IMR-90 (cell line): ENCODE measurements at regions not wholly inside any gene's neighbourhood (a gene's known extent, or its start where the extent isn't known, plus 50 kb on each side); places are given as distances from the start of the nearest gene placed in this dataset.

Source experiments
- ATAC-seq: fragments of 200-7000 bp; cut with Tn5 transposase; 2 replicates; pipeline ENCODE4 v1.9.1; 2020; ENCODE audit warnings: low read depth, mild to moderate bottlenecking, moderate library complexity
- BruUV-seq: library from RNA; stranded (reverse); fragments of 400-500 nt; replicated peaks from 2 replicates; lab custom pipeline; 2021; lab: Mats Ljungman, UMichigan
- CTCF ChIA-PET: fragments of 300-600 bp; formaldehyde crosslinking; extraction: SDS; loops from one replicate; lab custom pipeline; 2021; ENCODE audit warnings: antibody characterized with exemption; lab: Yijun Ruan, JAX
- POLR2A ChIA-PET: fragments of 300-600 bp; sonication (Branson Sonifier 250); formaldehyde crosslinking; loops from one replicate; lab custom pipeline; 2022; ENCODE audit warnings: antibody characterized with exemption; ENCODE audit not compliant: unreplicated experiment; lab: Charles Lee
- DNase-seq: peaks from one replicate; pipeline ENCODE4 v3.0.0; 2013
- H2AFZ ChIP-seq: replicated peaks from 2 replicates; pipeline ENCODE3; 2013; ENCODE audit warnings: low read length, mild to moderate bottlenecking; ENCODE audit not compliant: poor library complexity
- H2AK5ac ChIP-seq: 2 replicates; pipeline ENCODE4 v1.6.1; 2013; ENCODE audit warnings: low read depth, low read length, inconsistent platforms
- H2AK9ac ChIP-seq: replicated peaks from 2 replicates; pipeline ENCODE3; 2013; ENCODE audit warnings: mild to moderate bottlenecking, low read depth, low read length, moderate library complexity; ENCODE audit not compliant: poor library complexity
- H2BK120ac ChIP-seq: 2 replicates; pipeline ENCODE4 v1.6.1; 2013; ENCODE audit warnings: low read depth, low read length, inconsistent platforms
- H2BK15ac ChIP-seq: 3 replicates; pipeline ENCODE4 v1.6.1; 2013; ENCODE audit warnings: low read depth, low read length, inconsistent platforms
- H2BK20ac ChIP-seq: 2 replicates; pipeline ENCODE4 v1.6.1; 2013; ENCODE audit warnings: low read depth, mild to moderate bottlenecking, inconsistent platforms, low read length, moderate library complexity
- H2BK5ac ChIP-seq: 2 replicates; pipeline ENCODE4 v1.6.1; 2013; ENCODE audit warnings: mild to moderate bottlenecking, low read depth, low read length, inconsistent platforms; ENCODE audit not compliant: poor library complexity, severe bottlenecking
- H3K14ac ChIP-seq: replicated peaks from 2 replicates; pipeline ENCODE4 v1.6.1; 2013; ENCODE audit warnings: low read depth, low read length, inconsistent platforms
- H3K18ac ChIP-seq: 2 replicates; pipeline ENCODE4 v1.6.1; 2013; ENCODE audit warnings: low read depth, low read length, control low read depth
- H3K23ac ChIP-seq: 2 replicates; pipeline ENCODE4 v1.6.1; 2013; ENCODE audit warnings: low read depth, low read length, inconsistent platforms
- H3K27ac ChIP-seq: 2 replicates; pipeline ENCODE4 v1.5.1; 2013; ENCODE audit warnings: mild to moderate bottlenecking, control low read depth, low read length; ENCODE audit not compliant: insufficient read depth
- H3K27me3 ChIP-seq: 2 replicates; pipeline ENCODE4 v1.6.1; 2013; ENCODE audit warnings: low read length; ENCODE audit not compliant: control insufficient read depth, insufficient read depth
- H3K36me3 ChIP-seq: 2 replicates; pipeline ENCODE4 v1.6.1; 2013; ENCODE audit warnings: low read length, mixed read lengths; ENCODE audit not compliant: control insufficient read depth, insufficient read depth
- H3K4ac ChIP-seq: 2 replicates; pipeline ENCODE4 v1.6.1; 2013; ENCODE audit warnings: low read depth, low read length, inconsistent platforms
- H3K4me1 ChIP-seq: 2 replicates; pipeline ENCODE4 v1.6.1; 2013; ENCODE audit warnings: low read length, mixed read lengths; ENCODE audit not compliant: control insufficient read depth, insufficient read depth
- H3K4me2 ChIP-seq: 2 replicates; pipeline ENCODE4 v1.6.1; 2013; ENCODE audit warnings: low read depth, mild to moderate bottlenecking, control low read depth, low read length, moderate library complexity
- H3K4me3 ChIP-seq: 2 replicates; pipeline ENCODE4 v1.5.1; 2013; ENCODE audit warnings: low read depth, mild to moderate bottlenecking, control low read depth, low read length, moderate library complexity; ENCODE audit not compliant: insufficient read depth
- H3K56ac ChIP-seq: 2 replicates; pipeline ENCODE4 v1.6.1; 2013; ENCODE audit warnings: low read length, inconsistent platforms; ENCODE audit not compliant: insufficient read depth; ENCODE audit errors: extremely low read depth
- H3K79me1 ChIP-seq, 2 experiments: 2 replicates each; pipeline ENCODE4 v1.6.1; 2013; ENCODE audit warnings: low read length in 2 of 2, inconsistent platforms in 1 of 2, low read depth in 1 of 2
- H3K9ac ChIP-seq: 2 replicates; pipeline ENCODE4 v1.6.1; 2013; ENCODE audit warnings: low read depth, low read length, control low read depth
- H3K9me1 ChIP-seq: 2 replicates; pipeline ENCODE4 v1.6.1; 2013; ENCODE audit warnings: low read length, inconsistent platforms; ENCODE audit not compliant: insufficient read depth
- H3K9me3 ChIP-seq: 2 replicates; pipeline ENCODE4 v1.6.1; 2013; ENCODE audit warnings: low read length; ENCODE audit not compliant: control insufficient read depth, insufficient read depth
- H4K20me1 ChIP-seq: 2 replicates; pipeline ENCODE4 v1.6.1; 2013; ENCODE audit warnings: low read length, inconsistent platforms; ENCODE audit not compliant: insufficient read depth
- H4K5ac ChIP-seq: 2 replicates; pipeline ENCODE4 v1.6.1; 2013; ENCODE audit warnings: mild to moderate bottlenecking, low read depth, low read length, control low read depth
- H4K8ac ChIP-seq, 2 experiments: 2 replicates each; pipeline ENCODE4 v1.6.1; 2013; ENCODE audit warnings: low read depth in 2 of 2, low read length in 2 of 2, control low read depth in 1 of 2, inconsistent platforms in 1 of 2
- H4K91ac ChIP-seq: 2 replicates; pipeline ENCODE4 v1.6.1; 2013; ENCODE audit warnings: low read depth, low read length, inconsistent platforms; ENCODE audit not compliant: insufficient read depth
- BHLHE40 ChIP-seq: fragments of 150-350 bp; IDR thresholded peaks from 2 replicates; pipeline ENCODE4 v1.6.1; 2016; ENCODE audit warnings: mild to moderate bottlenecking, low read depth, low read length
- CEBPB ChIP-seq: IDR thresholded peaks from 2 replicates; pipeline ENCODE4 v1.6.1; 2012; ENCODE audit warnings: low read depth, low read length, improper control_type of control experiment
- CHD1 ChIP-seq: IDR thresholded peaks from 2 replicates; pipeline ENCODE4 v1.6.1; 2012; ENCODE audit warnings: low read depth, low read length, improper control_type of control experiment
- FOS ChIP-seq: fragments of 150-350 bp; IDR thresholded peaks from 2 replicates; pipeline ENCODE4 v1.6.1; 2016; ENCODE audit warnings: low read depth, low read length
- MAFK ChIP-seq: IDR thresholded peaks from 2 replicates; pipeline ENCODE4 v1.6.1; 2012; ENCODE audit warnings: low read depth, low read length, improper control_type of control experiment
- MAZ ChIP-seq: IDR thresholded peaks from 2 replicates; pipeline ENCODE4 v1.6.1; 2012; ENCODE audit warnings: low read depth, mild to moderate bottlenecking, low read length, improper control_type of control experiment, moderate library complexity, borderline replicate concordance
- MXI1 ChIP-seq: IDR thresholded peaks from 2 replicates; pipeline ENCODE4 v1.6.1; 2012; ENCODE audit warnings: low read depth, mild to moderate bottlenecking, low read length, moderate library complexity, borderline replicate concordance
- NFE2L2 ChIP-seq: fragments of 150-350 bp; IDR thresholded peaks from 2 replicates; pipeline ENCODE4 v1.6.1; 2016; ENCODE audit warnings: low read depth, mild to moderate bottlenecking, low read length
- POLR2A ChIP-seq: IDR thresholded peaks from 2 replicates; pipeline ENCODE4 v1.6.1; 2012; ENCODE audit warnings: mild to moderate bottlenecking, low read depth, low read length
- RAD21 ChIP-seq: IDR thresholded peaks from 2 replicates; pipeline ENCODE4 v1.6.1; 2012; ENCODE audit warnings: low read length, improper control_type of control experiment
- RCOR1 ChIP-seq: IDR thresholded peaks from 2 replicates; pipeline ENCODE4 v1.6.1; 2012; ENCODE audit warnings: mild to moderate bottlenecking, low read length, improper control_type of control experiment; ENCODE audit not compliant: insufficient replicate concordance
- RFX5 ChIP-seq: IDR thresholded peaks from 2 replicates; pipeline ENCODE4 v1.8.0; 2012; ENCODE audit warnings: low read depth, mild to moderate bottlenecking, low read length, moderate library complexity
- SMC3 ChIP-seq: fragments of 150-350 bp; IDR thresholded peaks from 2 replicates; pipeline ENCODE4 v1.6.1; 2016; ENCODE audit warnings: low read depth, mild to moderate bottlenecking, antibody characterized with exemption, low read length, moderate library complexity
- WGBS, 2 experiments: methylation state at CpG; one replicate each; pipeline versions ENCODE4 v1.1.5 to v1.1.7; 2013; ENCODE audit warnings: missing lambda C conversion rate in 2 of 2; ENCODE audit not compliant: insufficient read length in 1 of 2; ENCODE audit errors: extremely low coverage in 2 of 2; 5-methylcytosine and 5-hydroxymethylcytosine counted together
- dilution Hi-C: fragments of 300-500 bp; cut with HindIII; formaldehyde crosslinking; loops from one replicate; pipeline ENCODE4 v1.14.3; 2018; ENCODE audit warnings: low sequenced_read_pairs; ENCODE audit not compliant: unreplicated experiment
- in situ Hi-C: fragments of 300-500 bp; cut with MboI; formaldehyde crosslinking; loops from 3 replicates; pipeline ENCODE4 v1.14.3; 2019; ENCODE audit warnings: low sequenced_read_pairs, inconsistent platforms, mixed read lengths
- intact Hi-C: fragments of 100-400 bp; cut with micrococcal nuclease; formaldehyde crosslinking; loops from 2 replicates; pipeline ENCODE4 v1.10.0; 2022
- TF ChIP-seq, protein P1 (sequence below): fragments of 150-350 bp; IDR thresholded peaks from 2 replicates; pipeline ENCODE4 v1.6.1; 2016; ENCODE audit warnings: low read depth, mild to moderate bottlenecking, low read length, moderate library complexity, borderline replicate concordance
- TF ChIP-seq, protein P2 (sequence below): conservative IDR thresholded peaks from 2 replicates; pipeline ENCODE4 v1.5.1; 2012; ENCODE audit warnings: mild to moderate bottlenecking, low read depth, low read length, improper control_type of control experiment
- TF ChIP-seq, protein P3 (sequence below): fragments of 150-350 bp; IDR thresholded peaks from 2 replicates; pipeline ENCODE4 v1.6.1; 2017; ENCODE audit warnings: mild to moderate bottlenecking, antibody characterized with exemption, low read length, low read depth

DNA sequence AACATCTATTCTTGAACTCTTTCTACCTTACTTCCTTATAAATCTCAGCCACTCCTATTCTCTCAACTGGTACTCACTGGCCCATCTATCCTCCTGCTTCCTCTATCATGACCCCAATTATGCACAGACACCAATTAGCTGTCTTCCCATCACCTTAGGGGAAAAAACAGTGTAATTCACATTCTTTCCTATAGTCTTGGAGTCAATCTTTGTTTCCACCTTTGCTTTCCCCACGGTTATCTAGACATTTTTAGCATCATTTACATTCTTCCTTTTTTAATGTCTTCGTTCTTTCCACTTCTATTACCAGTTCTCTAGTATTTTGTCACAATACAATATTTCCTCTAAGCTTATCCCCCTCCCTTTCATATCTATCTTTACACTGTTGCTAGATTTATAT lies 449.4 kb downstream of the TMEM38B start:
- Histone ChIP-seq H3K56ac (no peak overlapping the region), H2AFZ (no peak overlapping the region), H2BK120ac (no peak overlapping the region), H3K14ac (no peak overlapping the region), H3K27me3 (no peaks in the 10 kb centered on the region), H3K79me1 (no peaks in the 10 kb centered on the region), H3K4me1 (no peaks in the 10 kb centered on the region), H4K20me1 (no peaks in the 10 kb centered on the region), H2BK20ac (no peak overlapping the region), H3K9me1 (no peaks in the 10 kb centered on the region), H3K36me3 (no peaks in the 10 kb centered on the region), H2AK9ac (no peak overlapping the region), H3K9ac (no peak overlapping the region), H3K27ac (no peak overlapping the region), H3K4me2 (no peak overlapping the region), H3K18ac (no peak overlapping the region), H4K91ac (no peak overlapping the region), H4K8ac (no peak overlapping the region), H3K9me3 (peaks cover 3% of the 10 kb centered on the region), H2AK5ac (no peak overlapping the region), H4K5ac (no peak overlapping the region), H3K4me3 (no peak overlapping the region), H3K23ac (no peak overlapping the region), H2BK5ac (no peak overlapping the region), H3K4ac (no peak overlapping the region), H2BK15ac (no peak overlapping the region)
- dilution Hi-C loops (no loop called here), in situ Hi-C loops (no loop called here), intact Hi-C loops (no loop called here)
- ChIA-PET CTCF (no interaction called here), POLR2A (no interaction called here)
- TF ChIP-seq BHLHE40 (no peak), NFE2L2 (no peak), MAFK (no peak), RCOR1 (no peak), SMC3 (no peak), CHD1 (no peak), RFX5 (no peak), POLR2A (no peak), MAZ (no peak), CEBPB (no peak), MXI1 (no peak), RAD21 (no peak), FOS (no peak)
- TF ChIP-seq, protein P1, sequence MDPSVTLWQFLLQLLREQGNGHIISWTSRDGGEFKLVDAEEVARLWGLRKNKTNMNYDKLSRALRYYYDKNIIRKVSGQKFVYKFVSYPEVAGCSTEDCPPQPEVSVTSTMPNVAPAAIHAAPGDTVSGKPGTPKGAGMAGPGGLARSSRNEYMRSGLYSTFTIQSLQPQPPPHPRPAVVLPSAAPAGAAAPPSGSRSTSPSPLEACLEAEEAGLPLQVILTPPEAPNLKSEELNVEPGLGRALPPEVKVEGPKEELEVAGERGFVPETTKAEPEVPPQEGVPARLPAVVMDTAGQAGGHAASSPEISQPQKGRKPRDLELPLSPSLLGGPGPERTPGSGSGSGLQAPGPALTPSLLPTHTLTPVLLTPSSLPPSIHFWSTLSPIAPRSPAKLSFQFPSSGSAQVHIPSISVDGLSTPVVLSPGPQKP: no peak
- TF ChIP-seq, protein P2, sequence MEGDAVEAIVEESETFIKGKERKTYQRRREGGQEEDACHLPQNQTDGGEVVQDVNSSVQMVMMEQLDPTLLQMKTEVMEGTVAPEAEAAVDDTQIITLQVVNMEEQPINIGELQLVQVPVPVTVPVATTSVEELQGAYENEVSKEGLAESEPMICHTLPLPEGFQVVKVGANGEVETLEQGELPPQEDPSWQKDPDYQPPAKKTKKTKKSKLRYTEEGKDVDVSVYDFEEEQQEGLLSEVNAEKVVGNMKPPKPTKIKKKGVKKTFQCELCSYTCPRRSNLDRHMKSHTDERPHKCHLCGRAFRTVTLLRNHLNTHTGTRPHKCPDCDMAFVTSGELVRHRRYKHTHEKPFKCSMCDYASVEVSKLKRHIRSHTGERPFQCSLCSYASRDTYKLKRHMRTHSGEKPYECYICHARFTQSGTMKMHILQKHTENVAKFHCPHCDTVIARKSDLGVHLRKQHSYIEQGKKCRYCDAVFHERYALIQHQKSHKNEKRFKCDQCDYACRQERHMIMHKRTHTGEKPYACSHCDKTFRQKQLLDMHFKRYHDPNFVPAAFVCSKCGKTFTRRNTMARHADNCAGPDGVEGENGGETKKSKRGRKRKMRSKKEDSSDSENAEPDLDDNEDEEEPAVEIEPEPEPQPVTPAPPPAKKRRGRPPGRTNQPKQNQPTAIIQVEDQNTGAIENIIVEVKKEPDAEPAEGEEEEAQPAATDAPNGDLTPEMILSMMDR: no peak
- TF ChIP-seq, protein P3, sequence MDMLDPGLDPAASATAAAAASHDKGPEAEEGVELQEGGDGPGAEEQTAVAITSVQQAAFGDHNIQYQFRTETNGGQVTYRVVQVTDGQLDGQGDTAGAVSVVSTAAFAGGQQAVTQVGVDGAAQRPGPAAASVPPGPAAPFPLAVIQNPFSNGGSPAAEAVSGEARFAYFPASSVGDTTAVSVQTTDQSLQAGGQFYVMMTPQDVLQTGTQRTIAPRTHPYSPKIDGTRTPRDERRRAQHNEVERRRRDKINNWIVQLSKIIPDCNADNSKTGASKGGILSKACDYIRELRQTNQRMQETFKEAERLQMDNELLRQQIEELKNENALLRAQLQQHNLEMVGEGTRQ: no peak
- no TSS peak for BruUV-seq
- DNase-seq (no peak), ATAC-seq (no peak)
- WGBS, 2 experiments: no CpG with 5 or more reads among the region's 2 CpGs
